Mononuclear cell (primary cell): ENCODE measurements at regions not wholly inside any gene's neighbourhood (a gene's known extent, or its start where the extent isn't known, plus 50 kb on each side); places are given as distances from the start of the nearest gene placed in this dataset.
"Not testable (repeated sequence)": the region's sequence is repeated elsewhere in the genome, so short reads cannot be mapped to it uniquely, and the experiment has no call there.

Source experiments
- H3K27me3 ChIP-seq: 2 replicates; pipeline ENCODE4 v1.6.0; 2011; ENCODE audit warnings: low read length, control low read depth; ENCODE audit not compliant: insufficient read depth
- H3K4me1 ChIP-seq: 2 replicates; pipeline ENCODE4 v1.5.1; 2011; ENCODE audit warnings: mild to moderate bottlenecking, low read length, control low read depth; ENCODE audit not compliant: insufficient read depth
- H3K4me3 ChIP-seq: 2 replicates; pipeline ENCODE4 v1.5.1; 2011; ENCODE audit warnings: mild to moderate bottlenecking, low read length, moderate library complexity
- H3K9me3 ChIP-seq: 2 replicates; pipeline ENCODE4 v1.5.1; 2011; ENCODE audit warnings: low read depth, mild to moderate bottlenecking, control low read depth, low read length

GRCh38 chr1:199079994-199080393 is 441.2 kb downstream of the PTPRC start:
- Histone ChIP-seq H3K4me3 (no peak overlapping the region), H3K27me3 (no peaks in the 10 kb centered on the region), H3K9me3 (no peaks in the 10 kb centered on the region), H3K4me1 (no peaks in the 10 kb centered on the region)

- Histone ChIP-seq H3K27me3 (no peaks in the 10 kb centered on the region), H3K4me1 (no peaks in the 10 kb centered on the region), H3K4me3 (no peak overlapping the region), H3K9me3 (no peaks in the 10 kb centered on the region)
Observed at GRCh38 chr1:199081739-199082138, 442.9 kb downstream of the PTPRC start.

GRCh38 chr1:199082778-199083389 is 444.0 kb downstream of the PTPRC start:
- no peaks in the 10 kb centered on the region for H3K27me3 ChIP-seq
- H3K9me3 ChIP-seq, result no peaks in the 10 kb centered on the region
- no peaks in the 10 kb centered on the region for H3K4me1 ChIP-seq
- no peak overlapping the region for H3K4me3 ChIP-seq

GRCh38 chr1:199083680-199084079 is 444.8 kb downstream of the PTPRC start:
- H3K9me3 ChIP-seq, result no peaks in the 10 kb centered on the region
- no peak overlapping the region for H3K4me3 ChIP-seq
- H3K27me3 ChIP-seq, result no peaks in the 10 kb centered on the region
- no peaks in the 10 kb centered on the region for H3K4me1 ChIP-seq

GRCh38 chr1:199084293-199084692 is 445.5 kb downstream of the PTPRC start:
- peaks cover 1% of the 10 kb centered on the region for H3K4me1 ChIP-seq
- no peaks in the 10 kb centered on the region for H3K9me3 ChIP-seq
- no peak overlapping the region for H3K4me3 ChIP-seq
- no peaks in the 10 kb centered on the region for H3K27me3 ChIP-seq

GRCh38 chr1:199085903-199086302 is 447.1 kb downstream of the PTPRC start:
- Histone ChIP-seq H3K4me1 (peaks cover 3% of the 10 kb centered on the region), H3K27me3 (no peaks in the 10 kb centered on the region), H3K4me3 (no peak overlapping the region), H3K9me3 (no peaks in the 10 kb centered on the region)

GRCh38 chr1:199087144-199087543 is 448.3 kb downstream of the PTPRC start:
- H3K4me1 ChIP-seq, result peaks cover 3% of the 10 kb centered on the region
- H3K4me3 ChIP-seq, result no peak overlapping the region
- H3K27me3 ChIP-seq, result no peaks in the 10 kb centered on the region
- no peaks in the 10 kb centered on the region for H3K9me3 ChIP-seq

GRCh38 chr1:199089393-199090122 is 450.7 kb downstream of the PTPRC start:
- Histone ChIP-seq H3K27me3 (no peaks in the 10 kb centered on the region), H3K9me3 (no peaks in the 10 kb centered on the region), H3K4me1 (peaks cover 3% of the 10 kb centered on the region), H3K4me3 (no peak overlapping the region)

- H3K4me1 ChIP-seq, result peaks cover 24% of the 10 kb centered on the region
- H3K4me3 ChIP-seq, H3K27me3 ChIP-seq, H3K9me3 ChIP-seq: not testable (repeated sequence)
Observed at GRCh38 chr1:199095628-199096027, 456.8 kb downstream of the PTPRC start.

GRCh38 chr1:199096591-199096990 is 457.8 kb downstream of the PTPRC start:
- Histone ChIP-seq H3K27me3 (no peaks in the 10 kb centered on the region), H3K4me1 (peaks cover 30% of the 10 kb centered on the region), H3K9me3 (no peaks in the 10 kb centered on the region), H3K4me3 (no peak overlapping the region)

GRCh38 chr1:199098468-199098867 is 459.6 kb downstream of the PTPRC start:
- Histone ChIP-seq H3K9me3 (no peaks in the 10 kb centered on the region), H3K4me1 (peaks cover 37% of the 10 kb centered on the region), H3K4me3 (no peak overlapping the region), H3K27me3 (no peaks in the 10 kb centered on the region)

GRCh38 chr1:199101139-199101538 is 462.3 kb downstream of the PTPRC start:
- peaks cover 27% of the 10 kb centered on the region for H3K4me1 ChIP-seq
- no peaks in the 10 kb centered on the region for H3K27me3 ChIP-seq
- H3K4me3 ChIP-seq, result no peak overlapping the region
- H3K9me3 ChIP-seq, result peaks cover 10% of the 10 kb centered on the region

GRCh38 chr1:199101635-199102034 is 462.8 kb downstream of the PTPRC start:
- peaks cover 22% of the 10 kb centered on the region for H3K4me1 ChIP-seq
- no peak overlapping the region for H3K4me3 ChIP-seq
- H3K9me3 ChIP-seq, result peaks cover 13% of the 10 kb centered on the region
- no peaks in the 10 kb centered on the region for H3K27me3 ChIP-seq

GRCh38 chr1:199102239-199102638 is 463.4 kb downstream of the PTPRC start:
- Histone ChIP-seq H3K4me1 (peaks cover 16% of the 10 kb centered on the region), H3K27me3 (no peaks in the 10 kb centered on the region), H3K4me3 (no peak overlapping the region), H3K9me3 (peaks cover 13% of the 10 kb centered on the region)

GRCh38 chr1:199109160-199109559 is 470.3 kb downstream of the PTPRC start:
- Histone ChIP-seq H3K27me3 (no peaks in the 10 kb centered on the region), H3K9me3 (peaks cover 13% of the 10 kb centered on the region), H3K4me3 (no peak overlapping the region), H3K4me1 (no peaks in the 10 kb centered on the region)

- Histone ChIP-seq H3K4me3 (no peak overlapping the region), H3K27me3 (no peaks in the 10 kb centered on the region), H3K4me1 (no peaks in the 10 kb centered on the region), H3K9me3 (no peaks in the 10 kb centered on the region)
Observed at GRCh38 chr1:199112365-199112764, 473.5 kb downstream of the PTPRC start.
